Bronchial epithelial cell (primary cell): ENCODE measurements at regions not wholly inside any gene's neighbourhood (a gene's known extent, or its start where the extent isn't known, plus 50 kb on each side); places are given as distances from the start of the nearest gene placed in this dataset.

Experiments used
- DNase-seq: peaks from one replicate; pipeline ENCODE4 v3.0.0-alpha.2; 2010; ENCODE audit warnings: low read depth
- FAIRE-seq: peaks from 2 replicates; lab custom pipeline; 2011; peaks lifted over from hg19 to GRCh38; lab: Jason Lieb, UNC
- H3K27me3 ChIP-seq: 2 replicates; pipeline ENCODE4 v1.5.1; 2011; ENCODE audit warnings: low read length; ENCODE audit not compliant: control insufficient read depth, insufficient read depth
- H3K36me3 ChIP-seq: 2 replicates; pipeline ENCODE4 v1.5.1; 2011; ENCODE audit warnings: low read length; ENCODE audit not compliant: control insufficient read depth, insufficient read depth
- H3K4me3 ChIP-seq: 2 replicates; pipeline ENCODE4 v1.5.1; 2011; ENCODE audit warnings: mild to moderate bottlenecking, low read depth, low read length, control low read depth
- TF ChIP-seq, protein P1 (sequence below): IDR thresholded peaks from 2 replicates; pipeline ENCODE4 v1.5.1; 2011; ENCODE audit warnings: mild to moderate bottlenecking, moderate library complexity, low read length, control low read depth, inconsistent platforms; ENCODE audit not compliant: insufficient read depth, severe bottlenecking

- TF ChIP-seq, protein P1, sequence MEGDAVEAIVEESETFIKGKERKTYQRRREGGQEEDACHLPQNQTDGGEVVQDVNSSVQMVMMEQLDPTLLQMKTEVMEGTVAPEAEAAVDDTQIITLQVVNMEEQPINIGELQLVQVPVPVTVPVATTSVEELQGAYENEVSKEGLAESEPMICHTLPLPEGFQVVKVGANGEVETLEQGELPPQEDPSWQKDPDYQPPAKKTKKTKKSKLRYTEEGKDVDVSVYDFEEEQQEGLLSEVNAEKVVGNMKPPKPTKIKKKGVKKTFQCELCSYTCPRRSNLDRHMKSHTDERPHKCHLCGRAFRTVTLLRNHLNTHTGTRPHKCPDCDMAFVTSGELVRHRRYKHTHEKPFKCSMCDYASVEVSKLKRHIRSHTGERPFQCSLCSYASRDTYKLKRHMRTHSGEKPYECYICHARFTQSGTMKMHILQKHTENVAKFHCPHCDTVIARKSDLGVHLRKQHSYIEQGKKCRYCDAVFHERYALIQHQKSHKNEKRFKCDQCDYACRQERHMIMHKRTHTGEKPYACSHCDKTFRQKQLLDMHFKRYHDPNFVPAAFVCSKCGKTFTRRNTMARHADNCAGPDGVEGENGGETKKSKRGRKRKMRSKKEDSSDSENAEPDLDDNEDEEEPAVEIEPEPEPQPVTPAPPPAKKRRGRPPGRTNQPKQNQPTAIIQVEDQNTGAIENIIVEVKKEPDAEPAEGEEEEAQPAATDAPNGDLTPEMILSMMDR: no peak
- Histone ChIP-seq H3K4me3 (no peak overlapping the region), H3K36me3 (no peaks in the 10 kb centered on the region), H3K27me3 (no peaks in the 10 kb centered on the region)
- FAIRE-seq: no peak
- DNase-seq: no peak
Measured at GRCh38 chr2:3098231-3098630, 279.4 kb downstream of the EIPR1 start.

GRCh38 chr2:3097804-3098203, 279.8 kb downstream of the EIPR1 start:
- no peaks in the 10 kb centered on the region for H3K36me3 ChIP-seq
- no peak overlapping the region for H3K4me3 ChIP-seq
- H3K27me3 ChIP-seq: no peaks in the 10 kb centered on the region
- DNase-seq: no peak
- FAIRE-seq: no peak
- TF ChIP-seq, protein P1: no peak

DNA sequence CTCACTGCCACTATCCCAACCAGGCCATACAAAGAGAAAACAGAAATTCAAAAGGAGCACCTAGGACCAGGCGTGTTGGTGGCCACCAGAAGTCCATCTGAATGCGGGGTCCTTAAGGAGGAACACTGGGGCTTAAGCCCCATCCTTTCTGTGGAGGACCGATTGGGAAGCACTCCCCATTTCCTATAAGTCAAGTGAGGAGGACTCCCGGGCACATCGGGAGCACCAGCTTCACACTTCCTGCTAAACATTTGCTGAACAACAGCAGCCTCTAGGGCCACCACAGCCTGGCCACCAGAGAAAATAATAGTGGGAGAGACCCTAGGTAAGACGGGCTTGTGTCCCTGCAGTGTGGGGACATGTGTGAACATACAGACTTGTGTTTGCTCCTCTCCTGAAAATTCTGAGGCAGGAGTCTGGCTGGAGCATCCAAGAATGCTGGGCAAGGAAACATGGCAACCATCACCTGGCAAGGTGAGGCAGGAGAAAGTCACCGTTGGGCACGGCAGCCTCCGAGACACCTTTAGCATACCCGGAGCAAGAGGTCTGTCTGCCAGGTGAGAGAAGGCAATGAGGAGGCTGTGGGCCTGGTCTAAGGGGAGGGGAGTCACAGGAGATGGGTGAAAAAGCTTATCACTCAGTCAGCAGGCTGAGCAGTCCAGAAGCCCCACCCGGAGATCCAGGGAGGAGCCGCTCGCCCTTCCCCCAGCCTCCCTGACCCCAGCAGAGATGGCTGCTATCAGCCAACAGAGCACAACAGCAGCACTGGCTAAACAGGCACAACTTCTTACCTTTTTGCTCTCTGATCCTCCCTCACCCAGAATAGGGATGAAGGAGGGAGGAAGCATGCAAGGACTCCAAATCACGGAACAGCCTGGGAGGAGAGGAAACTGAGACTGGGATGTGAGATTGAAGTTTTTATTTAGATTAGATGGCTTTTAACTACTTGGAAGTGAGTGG, 282.3 kb downstream of the EIPR1 start:
- no peak overlapping the region for H3K4me3 ChIP-seq
- TF ChIP-seq, protein P1: no peak
- no peak for FAIRE-seq
- no peaks in the 10 kb centered on the region for H3K36me3 ChIP-seq
- no peak for DNase-seq
- H3K27me3 ChIP-seq: no peaks in the 10 kb centered on the region

- Histone ChIP-seq H3K4me3 (no peak overlapping the region), H3K27me3 (no peaks in the 10 kb centered on the region), H3K36me3 (no peaks in the 10 kb centered on the region)
- FAIRE-seq (no peak), DNase-seq (no peak)
- TF ChIP-seq, protein P1: no peak
Measured at GRCh38 chr2:3094318-3094717, 283.3 kb downstream of the EIPR1 start.

DNA sequence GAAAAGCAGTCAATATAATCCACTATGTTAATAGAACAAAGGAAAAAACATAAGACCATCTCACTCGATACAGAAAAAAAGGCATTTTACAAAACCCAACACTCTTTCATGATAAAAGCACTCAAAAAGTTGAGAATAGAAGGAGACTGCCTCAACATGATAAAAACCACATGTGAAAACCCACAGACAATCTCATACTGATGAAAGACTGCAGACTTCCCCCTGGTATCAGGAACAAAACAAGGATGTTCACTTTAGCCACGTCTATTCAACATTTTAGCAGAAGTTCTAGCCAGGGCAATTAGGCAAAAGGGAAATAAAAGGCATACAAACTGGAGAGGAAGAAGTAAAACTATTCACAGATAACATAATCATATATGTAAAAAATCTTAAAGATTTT, 285.9 kb downstream of the EIPR1 start:
- FAIRE-seq: no peak
- no peak overlapping the region for H3K4me3 ChIP-seq
- TF ChIP-seq, protein P1: no peak

More for the DNA sequence above, 285.9 kb downstream of the EIPR1 start:
- Histone ChIP-seq H3K36me3 (no peaks in the 10 kb centered on the region), H3K27me3 (no peaks in the 10 kb centered on the region)
- no peak for DNase-seq
